A172 (cell line): ENCODE measurements at regions not wholly inside any gene's neighbourhood (a gene's known extent, or its start where the extent isn't known, plus 50 kb on each side); places are given as distances from the start of the nearest gene placed in this dataset.
"Not testable (repeated sequence)": the region's sequence is repeated elsewhere in the genome, so short reads cannot be mapped to it uniquely, and the experiment has no call there.

Experiments
- DNase-seq: peaks from one replicate; pipeline ENCODE4 v3.0.0-alpha.2; 2015; ENCODE audit warnings: low spot score

DNA sequence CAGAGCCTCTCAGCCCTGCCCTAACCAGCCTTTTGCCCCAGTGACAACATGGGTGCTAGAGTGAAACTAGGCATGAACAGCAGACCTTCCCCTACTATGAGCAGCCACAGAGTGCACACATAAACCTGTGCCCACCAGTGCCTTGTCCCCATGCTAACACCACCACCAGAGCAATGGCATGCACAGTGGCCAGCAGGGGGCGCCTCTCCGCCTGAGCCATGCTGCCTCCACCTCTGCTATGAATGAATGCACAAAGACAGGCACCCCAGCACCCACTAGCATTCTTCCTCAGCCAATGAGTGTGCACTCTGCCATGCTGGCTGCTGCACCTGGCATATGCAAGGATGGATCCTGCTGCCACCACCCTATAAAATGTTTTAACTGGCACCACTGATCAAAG lies 286.9 kb upstream of the FGF16 start:
- no peak for DNase-seq

DNA sequence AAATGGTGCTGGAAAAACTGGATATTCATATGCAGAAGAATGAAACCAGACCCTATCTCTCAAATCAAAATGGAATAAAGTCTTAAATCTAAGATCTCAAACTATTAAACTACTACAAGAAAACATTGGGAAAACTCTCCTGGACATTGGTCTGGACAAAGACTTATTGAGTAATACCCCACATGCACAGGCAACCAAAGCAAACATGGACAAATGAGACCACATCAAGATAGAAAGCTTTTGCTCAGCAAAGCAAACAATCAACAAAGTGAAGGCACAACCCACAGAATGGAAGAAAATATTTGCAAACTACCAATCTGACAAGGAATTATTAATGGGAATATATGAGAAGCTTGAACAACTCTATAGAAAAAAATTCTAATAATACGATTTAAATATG lies 284.4 kb upstream of the FGF16 start:
- DNase-seq = no peak

DNA sequence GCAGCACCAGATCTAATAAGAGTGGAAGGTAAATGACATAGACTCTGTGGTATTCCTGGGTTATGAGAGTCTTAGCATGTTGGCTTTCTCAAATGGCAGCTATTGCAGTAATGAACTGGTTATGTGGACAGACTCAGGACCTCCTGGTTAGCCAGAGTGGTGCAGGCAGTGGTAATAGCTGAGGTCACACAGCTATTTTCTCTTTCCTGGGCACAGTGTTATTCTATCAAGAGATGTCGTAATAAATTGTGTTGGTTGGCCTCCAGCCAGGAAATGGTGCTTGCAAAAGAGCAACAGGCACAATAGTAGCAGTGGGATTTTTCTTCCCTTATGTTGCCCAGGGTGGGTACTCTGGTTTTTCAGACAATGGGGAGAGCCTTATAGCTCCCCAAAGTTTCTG lies 279.2 kb upstream of the FGF16 start:
- no peak for DNase-seq

DNA sequence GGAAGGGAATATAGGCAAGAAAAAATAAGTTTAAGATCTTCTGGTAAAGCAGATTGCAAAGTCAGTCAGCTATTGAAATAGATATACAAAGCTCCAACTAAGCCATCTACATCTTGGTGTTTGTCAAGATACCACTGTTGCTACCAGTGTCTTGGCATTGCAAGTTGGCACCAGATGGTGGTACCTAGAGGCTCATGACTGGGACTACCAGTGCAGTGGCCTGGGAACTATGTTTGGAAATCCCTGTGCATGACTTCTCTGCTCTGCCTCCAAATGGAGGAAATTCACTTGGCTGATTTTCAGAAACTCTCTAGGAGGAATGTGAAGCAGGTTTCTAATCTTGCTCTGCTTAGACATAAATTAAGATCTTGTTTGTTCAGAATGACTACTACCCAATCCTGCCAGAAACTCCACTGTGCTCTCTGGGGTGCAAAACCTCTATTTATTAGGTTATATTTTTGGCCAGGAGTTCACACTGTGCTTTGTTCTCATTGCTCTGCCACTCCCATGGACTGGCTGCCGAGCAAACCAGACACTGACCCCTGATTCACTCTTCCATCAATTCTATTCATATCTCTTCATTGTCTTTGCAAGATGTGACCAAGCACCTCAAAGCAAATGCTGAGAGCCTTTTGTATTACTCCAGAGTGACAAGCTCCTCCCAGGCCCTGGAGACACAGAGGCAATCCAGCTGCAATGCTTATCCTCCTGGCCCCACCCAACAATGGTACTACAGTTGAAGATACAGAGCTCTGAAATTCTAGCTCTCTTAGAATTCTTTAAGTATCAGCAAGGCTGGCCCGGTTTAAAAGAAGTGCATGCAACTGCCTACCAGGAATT lies 272.3 kb upstream of the FGF16 start:
- DNase-seq = no peak

DNA sequence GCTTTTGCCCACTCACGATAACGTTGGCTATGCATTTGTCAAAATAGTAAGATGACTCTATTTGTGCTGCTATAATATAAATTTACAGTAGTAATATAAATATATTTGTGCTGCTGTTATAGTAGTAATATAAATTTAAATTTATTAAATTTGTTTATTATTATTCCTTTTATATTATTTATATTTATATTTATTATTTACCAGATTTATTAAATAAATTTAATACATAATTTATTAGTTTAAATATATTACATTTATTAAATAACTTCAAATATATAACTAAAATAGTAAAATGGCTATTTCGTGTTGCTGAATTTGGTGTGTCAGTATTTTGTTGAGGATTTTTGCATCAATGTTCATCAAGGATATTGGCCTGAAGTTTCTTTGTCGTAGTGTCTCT lies 246.5 kb upstream of the FGF16 start:
- no peak for DNase-seq

DNA sequence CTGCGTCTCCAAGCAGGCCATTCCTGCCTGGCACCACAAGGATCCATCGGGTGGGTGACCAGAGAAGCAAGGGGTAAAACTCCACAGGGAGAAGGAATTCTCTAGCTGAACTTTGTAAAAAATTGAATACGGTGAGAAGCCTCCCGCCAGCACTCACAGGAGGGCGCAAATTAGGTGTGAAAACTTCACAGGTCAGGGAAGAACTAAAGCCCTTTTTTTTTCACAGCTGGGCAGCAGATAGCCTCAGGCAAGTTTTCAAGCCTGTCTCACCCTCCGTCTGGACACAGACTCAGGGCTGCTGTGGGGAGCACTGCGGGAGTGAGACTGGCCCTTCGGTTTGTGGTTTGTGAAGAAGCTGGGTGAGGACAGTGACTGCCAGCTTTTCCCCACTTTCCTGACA lies 224.1 kb upstream of the FGF16 start:
- no peak for DNase-seq

DNA sequence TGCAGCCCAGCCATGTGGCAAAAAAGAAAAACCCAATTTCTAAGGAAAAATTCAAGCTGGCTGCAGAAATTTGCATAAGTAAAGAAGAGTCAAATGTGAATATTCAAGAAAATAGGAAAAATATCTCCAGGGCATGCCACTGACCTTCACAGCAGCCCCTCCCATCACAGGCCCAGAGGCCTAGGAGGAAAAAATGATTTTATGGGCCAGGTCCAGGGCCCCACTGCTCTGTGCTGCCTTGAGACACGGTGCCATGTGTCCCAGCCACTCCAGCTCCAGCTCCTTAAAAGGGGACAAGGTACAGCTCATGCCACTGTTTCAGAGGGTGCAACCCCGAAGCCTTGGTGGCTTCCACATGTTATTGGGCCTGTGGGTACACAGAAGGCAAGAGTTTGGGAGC lies 182.7 kb upstream of the FGF16 start:
- DNase-seq = no peak

DNA sequence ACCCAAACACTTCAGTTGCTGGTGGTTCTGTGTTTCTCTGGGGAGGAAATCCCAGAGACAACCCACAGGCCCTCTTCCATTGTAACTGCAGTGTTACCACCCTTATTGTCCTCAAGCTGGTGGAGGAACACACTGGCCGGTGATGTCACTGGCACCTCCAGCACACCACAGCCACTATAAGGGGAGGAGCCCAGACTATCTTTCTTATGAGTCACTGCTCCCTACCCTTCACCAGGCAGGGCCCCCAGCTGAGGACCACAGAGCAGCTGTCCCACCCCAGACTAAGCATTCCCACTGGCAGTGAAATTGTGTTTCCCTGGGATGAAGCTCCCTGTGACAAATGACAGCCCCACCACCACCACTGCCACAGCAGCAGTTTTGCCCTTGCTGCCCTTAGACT lies 171.8 kb upstream of the FGF16 start:
- DNase-seq = peak; percentile 33

DNA sequence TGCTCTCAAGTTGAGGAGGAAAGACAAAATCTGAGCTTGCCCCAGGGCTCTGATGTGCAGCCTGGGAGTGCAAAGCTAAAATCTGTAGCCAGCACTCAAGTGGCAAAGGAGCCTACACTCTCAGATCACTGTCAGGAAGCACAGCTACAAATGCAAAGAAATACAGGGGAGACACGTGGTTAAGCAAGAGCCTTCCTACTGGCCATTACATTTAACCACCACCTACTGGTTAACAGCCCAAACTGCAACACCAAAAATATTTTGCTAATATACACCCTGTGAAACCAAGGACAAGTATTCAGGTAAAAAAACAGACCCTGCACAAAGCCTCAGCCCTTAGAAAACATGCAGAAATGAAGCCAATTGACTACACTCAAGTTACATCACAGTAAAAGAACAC lies 170.4 kb upstream of the FGF16 start:
- no peak for DNase-seq

DNA sequence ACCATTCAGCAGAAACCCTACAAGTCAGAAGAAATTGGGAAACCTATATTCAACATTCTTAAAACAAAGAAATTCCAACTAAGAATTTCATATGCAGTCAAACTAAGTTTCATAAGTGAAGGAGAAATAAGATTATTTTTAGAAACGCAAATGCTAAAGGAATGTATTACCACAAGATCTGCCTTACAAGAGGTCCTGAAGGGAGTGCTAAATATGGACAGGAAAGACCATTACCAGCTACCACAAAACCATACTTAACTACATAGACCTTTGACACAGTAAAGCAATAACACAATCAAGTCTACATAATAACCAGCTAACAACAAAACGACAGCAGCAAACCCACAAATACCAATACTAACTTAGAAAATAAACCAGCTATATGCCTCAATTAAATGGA lies 169.3 kb upstream of the FGF16 start:
- DNase-seq = no peak

DNA sequence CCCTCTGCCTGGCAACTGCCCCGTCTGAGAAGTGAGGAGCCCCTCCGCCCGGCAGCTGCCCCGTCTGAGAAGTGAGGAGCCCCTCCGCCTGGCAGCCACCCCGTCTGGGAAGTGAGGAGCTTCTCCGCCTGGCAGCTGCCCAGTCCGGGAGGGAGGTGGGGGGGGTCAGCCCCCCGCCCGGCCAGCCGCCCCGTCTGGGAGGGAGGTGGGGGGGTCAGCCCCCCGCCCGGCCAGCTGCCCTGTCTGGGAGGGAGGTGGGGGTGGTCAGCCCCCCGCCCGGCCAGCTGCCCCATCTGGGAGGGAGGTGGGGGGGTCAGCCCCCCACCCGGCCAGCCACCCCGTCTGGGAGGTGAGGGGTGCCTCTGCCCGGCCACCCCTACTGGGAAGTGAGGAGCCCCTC lies 167.8 kb upstream of the FGF16 start:
- not testable (repeated sequence) for DNase-seq

DNA sequence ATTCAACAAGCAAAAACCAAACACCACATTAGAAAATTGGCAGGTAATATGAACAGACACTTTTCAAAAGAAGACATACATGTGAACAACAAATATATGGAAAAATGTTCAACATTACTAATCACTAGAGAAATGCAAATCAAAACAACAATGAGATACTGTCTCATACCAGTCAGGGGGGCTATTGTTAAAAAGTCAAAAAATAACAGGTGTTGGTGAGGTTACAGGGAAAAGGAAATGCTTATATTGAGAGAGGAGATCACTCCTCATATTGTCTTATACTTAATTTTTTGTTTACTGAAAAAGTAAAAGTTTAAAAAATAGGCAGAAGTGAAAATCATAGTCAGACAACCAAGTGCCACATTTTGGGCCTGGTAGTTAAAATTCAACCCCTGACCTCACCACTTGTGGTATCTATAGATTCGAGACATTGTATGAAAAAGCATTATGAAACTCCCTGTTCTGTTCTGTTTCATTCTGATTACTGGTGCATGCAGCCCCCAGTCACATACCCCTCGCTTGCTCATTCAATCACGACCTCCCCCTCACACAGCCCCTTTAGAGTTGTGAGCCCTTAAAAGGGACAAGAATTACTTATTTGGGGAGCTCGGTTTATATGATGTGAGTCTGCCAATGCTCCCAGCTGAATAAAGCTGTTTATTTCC lies 153.7 kb upstream of the FGF16 start:
- no peak for DNase-seq

DNA sequence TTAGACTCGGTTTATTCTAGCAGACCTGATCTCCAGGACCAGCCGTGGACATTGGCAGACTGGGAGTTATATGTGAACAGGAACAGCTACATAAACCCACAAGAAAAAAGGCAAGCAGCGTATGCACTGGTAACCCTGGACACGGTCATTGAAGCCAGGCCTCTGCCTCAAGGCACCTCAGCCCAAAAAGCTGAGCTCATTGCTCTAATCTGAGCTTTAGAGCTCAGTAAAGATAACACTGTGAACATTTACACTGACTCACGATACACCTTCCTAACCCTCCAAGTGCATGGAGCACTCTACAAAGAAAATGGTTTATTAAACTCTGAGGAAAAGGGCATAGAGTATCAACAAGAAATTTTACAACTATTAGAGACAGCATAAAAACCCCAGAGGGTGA lies 148.9 kb upstream of the FGF16 start:
- no peak for DNase-seq

DNA sequence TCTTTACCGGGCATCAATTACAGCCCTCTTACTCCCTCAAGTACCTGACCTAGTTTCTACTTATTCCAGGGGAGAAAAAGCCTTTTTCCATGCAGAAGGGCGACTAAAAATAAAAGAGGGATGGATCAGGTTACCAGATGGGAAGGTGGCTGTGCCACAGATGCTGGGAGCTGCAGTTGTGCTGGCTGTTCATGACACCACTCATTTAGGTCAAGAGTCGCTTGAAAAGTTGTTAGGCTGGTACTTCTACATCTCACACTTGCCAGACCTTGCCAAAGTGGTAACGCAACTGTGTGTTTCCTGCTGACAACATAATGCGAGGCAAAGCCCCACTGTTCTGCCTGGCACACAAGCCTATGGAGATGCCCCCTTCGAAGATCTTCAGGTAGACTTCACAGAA lies 148.4 kb upstream of the FGF16 start:
- no peak for DNase-seq

DNA sequence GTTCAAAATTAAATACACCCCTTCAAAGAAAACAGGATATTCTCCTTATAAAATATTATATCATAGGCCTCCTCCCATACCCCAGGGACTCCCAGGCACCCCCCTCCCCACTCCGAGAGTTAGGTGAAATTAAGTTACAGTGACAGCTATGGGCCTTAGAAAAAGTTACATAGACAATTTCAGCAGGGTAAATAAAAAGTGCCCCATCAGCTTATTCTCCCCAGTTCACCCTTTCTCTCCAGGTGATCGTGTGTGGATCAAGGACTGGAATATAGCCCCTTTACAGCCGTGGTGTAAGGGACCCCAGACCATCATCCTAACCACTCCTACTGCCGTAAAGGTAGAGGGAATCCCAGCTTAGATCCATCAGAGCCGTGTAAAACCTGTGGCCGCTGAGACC lies 147.6 kb upstream of the FGF16 start:
- no peak for DNase-seq

DNA sequence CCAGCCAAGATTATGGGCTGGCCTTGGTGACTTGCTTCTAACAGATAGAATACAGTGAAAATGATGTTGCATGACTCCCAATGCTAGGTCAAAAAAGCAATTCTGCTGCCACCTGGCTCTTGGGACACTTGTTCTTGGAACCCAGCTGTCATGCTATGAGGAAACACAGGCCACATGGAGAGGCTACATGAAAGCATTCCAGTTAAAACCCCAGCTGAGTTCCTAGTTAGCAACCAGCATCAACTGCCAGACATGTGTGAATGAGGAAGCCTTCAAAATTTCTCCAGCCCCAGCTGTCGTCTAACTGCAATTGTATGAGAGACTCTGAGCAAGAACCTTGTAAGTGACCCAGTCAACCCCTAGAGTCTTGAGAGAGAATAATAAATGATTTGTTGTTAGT lies 105.2 kb upstream of the FGF16 start:
- DNase-seq = no peak

DNA sequence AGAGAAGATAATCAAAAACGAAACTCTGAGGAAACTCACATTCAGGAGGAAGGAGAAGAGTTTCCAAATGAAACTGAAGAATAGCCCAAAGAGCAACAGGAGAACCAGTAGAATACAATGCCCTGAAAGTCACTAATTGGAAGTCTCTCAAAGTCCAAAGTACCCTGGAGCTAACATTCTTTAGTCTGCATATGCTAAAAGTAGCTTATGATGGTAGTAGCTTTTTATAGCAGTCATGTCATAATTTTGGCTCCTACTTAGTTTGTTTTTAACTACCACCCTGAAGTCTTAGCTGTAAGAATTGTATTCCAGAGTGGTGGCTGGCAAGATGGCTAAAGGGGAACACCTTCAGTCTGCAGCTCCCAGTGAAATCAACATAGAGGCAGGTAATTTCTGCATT lies 100.3 kb upstream of the FGF16 start:
- DNase-seq = no peak

DNA sequence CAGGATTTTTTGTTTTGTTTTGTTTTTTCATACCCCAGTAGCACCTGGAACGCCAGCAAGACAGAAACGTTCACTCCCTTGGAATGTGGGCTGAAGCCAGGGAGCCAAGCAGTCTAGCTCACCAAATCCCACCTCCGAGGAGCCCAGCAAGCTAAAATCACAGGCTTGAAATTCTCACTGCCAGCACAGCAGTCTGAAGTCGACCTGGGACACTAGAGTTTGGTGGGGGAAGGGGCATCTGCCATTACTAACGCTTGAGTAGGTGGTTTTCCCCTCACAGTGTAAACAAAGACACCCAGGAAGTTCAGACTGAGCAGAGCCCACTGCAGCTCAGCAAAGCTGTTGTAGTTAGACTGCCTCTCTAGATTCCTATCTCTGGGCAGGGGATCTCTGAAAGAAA lies 99.6 kb upstream of the FGF16 start:
- peak; percentile 53 for DNase-seq

DNA sequence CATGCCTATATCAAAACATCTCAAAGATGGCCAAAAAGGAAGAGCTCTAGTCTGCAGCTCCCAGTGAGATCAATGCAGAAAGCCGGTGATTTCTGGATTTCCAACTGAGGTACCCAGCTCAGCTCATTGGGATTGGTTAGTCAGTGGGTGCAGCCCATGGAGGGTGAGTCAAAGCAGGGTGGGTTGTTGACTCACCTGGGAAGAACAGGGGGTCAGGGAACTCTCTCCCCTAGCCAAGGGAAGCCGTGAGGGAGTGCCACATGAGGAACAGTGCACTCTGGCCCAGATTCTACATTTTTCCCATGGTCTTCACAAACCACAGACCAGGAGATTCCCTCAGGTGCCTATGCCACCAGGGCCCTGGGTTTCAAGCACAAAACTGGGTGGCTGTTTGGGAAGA lies 57.3 kb upstream of the FGF16 start:
- DNase-seq = no peak

DNA sequence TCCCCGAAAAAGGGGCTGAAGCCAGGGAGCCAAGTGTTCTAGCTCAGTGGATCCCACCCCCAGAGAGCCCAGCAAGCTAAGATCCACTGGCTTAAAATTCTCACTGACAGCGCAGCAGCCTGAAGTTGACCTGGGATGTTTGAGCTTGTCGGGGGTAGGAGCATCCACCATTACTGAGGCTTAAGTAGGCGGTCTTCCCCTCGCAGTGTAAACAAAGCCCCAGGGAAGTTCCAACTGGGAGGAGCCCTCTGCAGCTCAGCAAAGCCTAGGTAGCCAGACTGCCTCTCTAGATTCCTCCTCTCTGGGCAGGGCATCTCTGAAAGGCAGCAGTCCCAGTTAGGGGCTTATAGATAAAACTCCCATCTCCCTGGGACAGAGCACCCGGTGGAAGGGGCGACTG lies 56.8 kb upstream of the FGF16 start:
- DNase-seq = not testable (repeated sequence)

DNA sequence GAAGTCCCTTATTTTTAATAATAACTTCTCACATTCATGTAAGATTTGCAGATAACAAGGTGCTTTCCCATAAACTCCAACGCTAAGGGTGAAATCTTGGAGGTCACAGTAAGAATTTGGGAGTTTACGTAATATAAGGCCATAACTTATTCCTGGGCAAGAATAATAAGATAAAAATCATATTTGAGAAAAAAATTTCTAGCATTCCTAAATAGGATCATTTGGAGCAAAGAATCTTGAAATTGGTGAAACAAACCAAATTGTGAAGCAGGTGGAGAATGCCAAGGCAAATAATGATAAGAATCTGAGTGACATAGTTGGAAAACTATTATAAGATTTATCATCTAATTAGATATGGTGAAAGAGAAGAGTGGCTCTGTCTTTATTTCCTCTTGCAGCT lies 50.4 kb upstream of the FGF16 start:
- peak; percentile 2 for DNase-seq
